GM06990 (cell line): ENCODE measurements at regions not wholly inside any gene's neighbourhood (a gene's known extent, or its start where the extent isn't known, plus 50 kb on each side); places are given as distances from the start of the nearest gene placed in this dataset.

Experiments
- DNase-seq: peaks from one replicate; pipeline ENCODE4 v3.0.0-alpha.2; 2011; ENCODE audit not compliant: insufficient read length; ENCODE audit errors: extremely low read depth
- H3K27me3 ChIP-seq: replicated peaks from 2 replicates; pipeline ENCODE4 v1.6.0; 2011; ENCODE audit warnings: low read length; ENCODE audit not compliant: control insufficient read depth, insufficient read depth
- H3K36me3 ChIP-seq: 2 replicates; pipeline ENCODE4 v1.5.1; 2011; ENCODE audit warnings: low read length; ENCODE audit not compliant: control insufficient read depth, insufficient read depth
- H3K4me3 ChIP-seq: replicated peaks from 2 replicates; pipeline ENCODE4 v1.5.1; 2011; ENCODE audit warnings: low read depth, mild to moderate bottlenecking, control low read depth, low read length
- CTCF ChIP-seq: IDR thresholded peaks from 2 replicates; pipeline ENCODE4 v1.5.1; 2011; ENCODE audit warnings: low read length, control low read depth, mild to moderate bottlenecking, inconsistent platforms; ENCODE audit not compliant: insufficient read depth, poor library complexity, severe bottlenecking

DNA sequence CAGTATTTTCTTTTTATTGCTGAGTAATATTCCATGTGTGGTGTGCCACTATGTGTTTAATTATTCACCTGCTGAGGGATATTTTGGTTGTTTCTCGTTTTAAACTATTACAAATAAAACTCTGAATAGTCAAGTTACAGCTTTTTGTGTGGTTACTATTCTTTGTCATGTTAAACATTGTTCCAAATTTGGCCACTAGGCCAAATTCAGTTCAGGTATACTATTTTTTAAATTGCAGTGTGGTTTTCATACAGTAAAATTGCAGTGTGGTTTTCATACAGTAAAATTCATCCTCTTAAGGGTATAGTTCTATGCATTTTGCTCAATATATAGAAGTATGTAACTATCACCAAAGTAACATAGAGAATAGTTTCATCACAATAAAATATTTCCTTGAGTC, 97.4 kb upstream of the FAM3C start:
- no peaks in the 10 kb centered on the region for H3K27me3 ChIP-seq
- no peak for TF ChIP-seq CTCF
- H3K36me3 ChIP-seq = no peaks in the 10 kb centered on the region
- H3K4me3 ChIP-seq = no peak overlapping the region
- DNase-seq = no peak

GRCh38 chr7:121490309-121490708, 94.2 kb upstream of the FAM3C start:
- no peak for DNase-seq
- Histone ChIP-seq H3K27me3 (no peaks in the 10 kb centered on the region), H3K36me3 (no peaks in the 10 kb centered on the region), H3K4me3 (no peak overlapping the region)
- no peak for TF ChIP-seq CTCF

- H3K36me3 ChIP-seq = no peaks in the 10 kb centered on the region
- TF ChIP-seq CTCF = no peak
- DNase-seq = no peak
- H3K4me3 ChIP-seq = no peak overlapping the region
- H3K27me3 ChIP-seq = no peaks in the 10 kb centered on the region
Observed at GRCh38 chr7:121489440-121489839, 93.3 kb upstream of the FAM3C start.

DNA sequence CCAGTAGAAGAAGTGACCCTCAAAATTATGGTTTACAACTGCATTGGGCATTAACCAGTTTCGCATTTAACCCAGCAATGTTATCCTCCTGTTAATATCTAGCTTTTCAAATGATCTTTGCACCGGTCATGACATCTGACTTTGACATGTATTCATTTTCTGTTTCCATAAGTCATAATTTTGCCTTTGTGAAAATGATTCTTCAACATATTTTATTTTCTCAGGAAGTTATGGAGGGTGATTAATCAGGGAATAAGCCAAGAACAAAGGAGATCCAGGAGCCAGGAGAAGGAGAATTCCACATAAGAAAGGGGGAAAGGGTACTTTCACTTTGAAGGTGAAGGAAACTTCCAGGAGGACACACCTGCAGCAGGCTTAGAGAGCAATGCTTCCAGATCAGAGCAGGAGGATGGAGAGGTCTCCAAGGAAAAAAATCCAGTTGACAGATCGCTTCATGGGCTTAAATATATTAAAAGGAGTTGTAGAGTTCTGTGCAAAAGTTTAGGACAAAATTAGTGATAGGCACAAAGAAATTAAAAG, 92.1 kb upstream of the FAM3C start:
- Histone ChIP-seq H3K4me3 (no peak overlapping the region), H3K36me3 (no peaks in the 10 kb centered on the region), H3K27me3 (no peaks in the 10 kb centered on the region)
- no peak for DNase-seq
- TF ChIP-seq CTCF = no peak

GRCh38 chr7:121486590-121486989, 90.5 kb upstream of the FAM3C start:
- Histone ChIP-seq H3K4me3 (no peak overlapping the region), H3K27me3 (no peaks in the 10 kb centered on the region), H3K36me3 (no peaks in the 10 kb centered on the region)
- DNase-seq = no peak
- TF ChIP-seq CTCF = no peak
